ENCODE measurements at regions not wholly inside any gene's neighbourhood (a gene's known extent, or its start where the extent isn't known, plus 50 kb on each side); places are given as distances from the start of the nearest gene placed in this dataset.
A peak's percentile ranks its signal among the peaks of the same experiment; 100 is the strongest.

DNA sequence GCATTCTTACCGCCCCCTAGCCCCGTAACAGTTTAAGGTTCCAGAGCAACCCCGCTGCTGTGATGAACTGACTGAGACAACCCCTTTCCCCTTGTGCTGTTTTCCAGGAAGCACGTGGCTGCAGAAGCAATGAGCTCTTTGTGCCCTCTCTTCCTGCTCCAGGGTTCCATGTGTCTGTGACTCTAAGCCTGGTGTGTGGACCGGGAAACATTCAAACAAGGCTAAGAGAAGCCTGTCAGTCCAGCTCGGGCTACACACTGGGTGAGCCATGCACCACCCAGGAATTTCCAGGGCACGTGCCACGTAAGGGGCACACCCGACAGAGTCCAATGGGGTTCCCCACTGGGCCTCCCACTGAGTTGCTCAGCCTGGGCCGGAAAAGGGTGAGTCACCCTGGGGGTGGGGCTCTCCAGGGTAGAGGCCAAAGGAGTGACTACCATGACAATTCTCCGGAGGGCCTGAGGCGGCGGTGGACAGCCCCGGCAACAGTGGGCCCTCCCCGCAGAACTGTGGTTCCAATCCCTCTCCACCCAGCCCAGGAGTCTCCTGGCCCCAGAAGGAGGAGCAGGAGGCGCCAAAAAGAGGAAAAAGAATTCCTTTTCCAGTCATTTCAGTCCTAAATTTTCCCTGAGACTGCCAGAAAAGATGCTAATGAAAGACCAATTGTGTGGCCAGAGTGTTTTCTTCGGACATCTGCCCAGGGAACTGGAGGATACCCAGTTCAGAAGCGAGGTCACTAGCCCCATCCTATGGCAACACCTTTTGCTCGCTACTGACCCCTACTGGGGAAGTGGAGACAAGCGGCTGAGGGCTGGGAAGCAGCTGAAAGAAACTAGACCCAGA lies 157.8 kb upstream of the SLC1A4 start:
- peak; percentile 27 for DNase-seq

DNA sequence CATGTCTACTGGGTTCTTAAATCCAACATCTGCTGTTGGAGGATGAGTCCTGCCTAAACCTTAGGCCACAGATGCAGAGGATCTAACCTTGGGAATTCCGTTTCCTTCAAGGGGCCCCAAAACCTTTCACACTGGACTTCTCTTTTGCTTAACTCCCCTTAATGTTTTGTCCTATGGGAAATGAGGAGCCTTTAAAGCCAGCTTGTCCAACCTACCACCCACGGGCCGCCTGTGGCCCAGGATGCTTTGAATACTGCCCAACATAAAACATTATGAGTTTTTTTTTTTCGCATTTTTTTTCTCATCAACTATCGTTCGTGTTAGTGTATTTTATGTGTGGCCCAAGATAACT lies 157.2 kb upstream of the SLC1A4 start:
- DNase-seq: no peak

DNA sequence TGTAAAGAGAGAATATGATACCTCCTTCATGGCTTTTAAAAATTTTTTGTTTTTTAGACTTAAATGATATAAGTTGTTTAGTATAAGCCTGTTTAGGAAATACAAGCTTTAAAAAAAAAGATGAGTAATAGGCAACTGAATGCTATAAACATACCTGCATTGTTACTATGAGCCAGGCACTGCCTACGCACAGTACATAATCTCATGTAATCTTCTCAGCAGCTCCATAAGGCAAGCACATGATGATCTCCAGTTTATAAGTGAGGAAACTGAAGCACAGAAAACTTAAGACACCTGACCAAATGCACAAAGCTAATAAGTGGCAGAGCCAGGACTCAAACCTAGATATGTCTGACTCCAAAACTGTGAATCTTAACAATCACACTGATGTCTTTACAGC lies 156.3 kb upstream of the SLC1A4 start:
- no peak for DNase-seq

DNA sequence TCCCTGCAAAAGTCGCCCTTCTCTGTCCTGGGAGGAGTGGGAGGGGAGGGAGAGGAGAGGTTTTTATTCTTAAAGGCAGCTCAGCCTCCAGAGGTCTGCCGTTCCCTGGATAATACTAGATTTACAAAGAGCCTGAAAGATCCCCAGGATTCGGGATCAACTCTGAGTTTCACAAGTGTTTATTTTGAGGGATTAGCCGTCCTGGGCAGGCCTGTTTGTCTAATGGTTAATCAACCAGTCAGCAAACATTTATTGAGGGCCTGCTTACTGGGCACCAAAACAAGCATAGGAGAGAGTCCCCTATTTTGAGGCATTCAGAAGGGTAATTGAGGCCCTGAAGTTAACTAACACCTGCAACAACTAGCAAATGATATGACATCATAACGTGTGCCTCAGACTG lies 152.6 kb upstream of the SLC1A4 start:
- no peak for DNase-seq

DNA sequence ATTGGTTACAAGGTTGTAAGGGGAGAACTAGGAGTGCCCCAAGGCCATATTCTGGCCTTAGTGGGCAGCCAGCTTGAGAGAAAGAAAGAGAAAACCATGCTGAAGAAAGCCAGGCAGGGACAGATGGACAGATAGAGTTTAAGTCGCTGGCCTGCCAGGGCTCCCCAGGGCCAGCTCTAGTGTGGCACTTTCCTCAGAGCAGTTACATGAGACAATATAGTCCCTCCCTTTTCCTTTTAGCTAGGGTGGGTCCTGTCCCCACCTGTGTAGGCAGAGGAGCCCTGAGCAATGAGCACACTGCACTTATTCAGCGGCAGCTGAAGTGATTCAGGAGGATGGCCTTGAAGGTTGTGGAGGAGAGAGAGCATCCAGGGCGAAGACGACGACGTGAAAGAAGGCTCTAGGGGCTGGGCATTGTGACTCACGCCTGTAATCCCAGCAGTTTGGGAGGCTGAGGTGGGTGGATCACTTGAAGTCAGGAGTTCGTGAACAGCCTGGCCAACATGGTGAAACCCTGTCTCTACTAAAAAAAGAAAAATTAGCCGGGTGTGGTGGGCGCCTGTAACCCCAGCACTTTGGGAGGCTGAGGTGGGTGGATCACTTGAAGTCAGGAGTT lies 152.0 kb upstream of the SLC1A4 start:
- no peak for DNase-seq

DNA sequence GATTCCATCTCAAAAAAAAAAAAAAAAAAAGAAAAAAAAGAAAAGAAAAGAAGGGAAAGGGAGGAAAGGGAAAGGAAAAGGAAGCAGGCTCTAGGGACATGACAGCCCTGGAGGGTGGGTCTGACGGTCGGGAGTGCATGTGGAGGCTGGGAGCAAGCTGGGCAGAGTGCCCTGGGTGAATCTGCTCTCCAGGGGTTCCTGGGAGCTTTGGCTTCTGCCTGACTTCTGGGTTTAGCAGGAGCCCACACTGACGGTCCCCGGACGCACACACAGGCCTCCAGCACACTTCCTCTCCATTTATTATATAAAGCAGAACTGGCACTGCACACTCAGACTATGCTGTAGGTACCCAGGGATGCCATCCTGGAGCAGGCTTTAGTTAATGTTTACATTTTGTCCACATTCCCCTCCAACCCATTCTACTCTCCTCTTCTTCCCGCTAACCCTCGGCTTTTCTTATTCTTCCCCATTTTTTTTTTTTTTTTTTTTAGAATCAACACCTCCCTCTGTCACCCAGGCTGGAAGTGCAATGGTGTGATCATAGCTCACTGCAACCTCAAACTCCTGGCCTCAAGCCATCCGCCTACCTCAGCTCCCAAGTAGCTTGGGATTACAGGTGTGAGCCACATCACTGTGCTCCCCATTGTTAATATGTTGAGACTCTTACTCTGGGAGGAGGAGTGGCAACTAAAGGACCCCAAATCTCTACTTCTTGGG lies 151.1 kb upstream of the SLC1A4 start:
- DNase-seq: no peak

DNA sequence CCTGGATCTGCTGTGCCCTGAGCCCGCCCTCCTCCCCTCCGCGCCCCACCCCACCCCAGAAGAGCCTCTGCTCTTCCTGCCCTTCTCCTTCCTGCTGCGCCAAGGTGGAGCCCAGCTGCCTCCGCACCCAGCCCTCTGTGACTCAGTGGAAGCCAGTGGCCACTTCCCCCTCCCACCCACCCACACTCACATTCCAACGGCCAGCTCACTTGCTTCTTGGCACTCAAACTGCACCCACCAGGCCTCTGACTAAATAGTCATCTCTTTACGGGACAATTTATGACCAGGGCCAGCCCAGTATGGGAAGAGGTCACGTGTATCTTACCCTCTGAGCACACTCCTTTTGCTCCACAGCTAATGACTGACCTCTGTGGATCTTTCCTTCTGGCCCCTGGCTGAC lies 150.4 kb upstream of the SLC1A4 start:
- no peak for DNase-seq

DNA sequence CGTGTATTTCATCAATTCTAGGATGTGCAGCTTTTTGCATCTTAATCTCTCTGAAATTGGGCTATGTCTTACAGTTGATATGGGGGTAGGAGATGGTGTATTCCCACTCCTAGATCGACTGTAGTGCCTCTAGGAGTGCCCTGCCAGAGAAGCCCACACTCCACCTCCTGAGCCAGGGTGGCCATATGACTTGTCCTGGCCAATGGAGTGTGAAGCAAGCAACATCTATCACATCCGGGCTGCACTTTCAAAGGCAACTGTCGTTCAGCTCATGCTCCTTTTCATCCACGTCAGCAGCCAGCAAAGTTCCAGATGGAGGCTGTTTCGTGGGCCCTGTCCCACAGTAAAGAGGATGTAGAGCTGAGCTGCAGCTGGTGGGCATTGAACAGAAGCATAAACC lies 149.4 kb upstream of the SLC1A4 start:
- DNase-seq: no peak

DNA sequence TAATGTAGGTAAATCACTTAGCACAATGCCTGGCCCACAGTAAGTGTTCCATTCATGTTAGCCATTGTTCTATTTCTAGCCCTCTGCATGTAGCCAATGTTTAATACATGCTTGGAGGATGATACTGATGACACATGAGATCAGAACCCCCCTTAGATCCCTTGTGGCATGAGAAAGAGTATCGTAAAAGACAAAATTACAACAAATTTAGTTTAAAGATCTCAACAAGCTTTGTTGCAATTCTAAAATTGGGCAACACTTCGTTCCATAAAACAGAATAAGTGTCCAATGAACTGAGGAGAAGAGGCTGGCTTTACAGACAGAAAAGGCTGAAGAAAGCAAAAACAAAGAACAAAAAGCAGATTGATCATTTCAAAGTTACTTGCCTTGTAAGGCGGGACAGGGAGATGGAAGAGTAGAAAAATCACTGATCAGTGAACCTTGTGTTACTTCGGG lies 148.7 kb upstream of the SLC1A4 start:
- DNase-seq: no peak

DNA sequence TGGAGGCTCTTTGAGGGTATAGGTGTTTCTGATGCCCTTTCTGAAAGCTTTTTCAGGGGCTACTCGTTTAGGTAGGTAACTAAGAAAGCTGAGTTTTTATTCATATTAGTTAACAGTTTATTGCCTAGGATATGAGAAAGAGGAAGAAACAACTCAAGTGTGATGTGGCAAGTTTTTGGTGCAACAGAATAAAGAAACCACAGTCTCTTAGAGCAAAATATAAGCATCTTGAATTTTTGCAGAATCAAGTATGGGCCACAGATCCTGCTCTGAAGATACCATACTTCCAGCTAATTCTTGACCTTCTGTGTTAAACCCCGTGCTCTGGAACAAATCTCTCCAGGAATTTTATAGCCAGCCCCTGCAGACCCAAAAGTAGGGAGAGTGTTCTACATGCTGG lies 147.7 kb upstream of the SLC1A4 start:
- DNase-seq: no peak

DNA sequence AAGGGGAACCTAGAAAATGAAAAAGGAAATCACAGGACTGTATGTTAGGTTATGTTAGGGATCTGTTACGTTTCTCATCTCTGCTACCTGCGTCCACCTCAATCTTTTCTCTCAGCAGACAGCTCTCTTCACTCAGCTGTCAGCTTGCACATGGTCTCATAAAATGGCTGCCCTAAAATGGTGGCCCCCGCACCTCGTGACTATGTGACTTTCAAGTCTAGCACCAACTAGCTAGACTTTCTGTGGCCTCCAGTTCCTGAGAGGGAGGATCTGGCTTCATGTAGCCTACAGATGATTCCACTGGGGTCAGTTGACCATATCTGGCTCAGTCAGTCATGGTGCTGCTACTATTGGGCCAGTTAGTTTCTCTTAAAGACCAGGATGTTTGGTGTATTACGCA lies 147.2 kb upstream of the SLC1A4 start:
- no peak for DNase-seq

DNA sequence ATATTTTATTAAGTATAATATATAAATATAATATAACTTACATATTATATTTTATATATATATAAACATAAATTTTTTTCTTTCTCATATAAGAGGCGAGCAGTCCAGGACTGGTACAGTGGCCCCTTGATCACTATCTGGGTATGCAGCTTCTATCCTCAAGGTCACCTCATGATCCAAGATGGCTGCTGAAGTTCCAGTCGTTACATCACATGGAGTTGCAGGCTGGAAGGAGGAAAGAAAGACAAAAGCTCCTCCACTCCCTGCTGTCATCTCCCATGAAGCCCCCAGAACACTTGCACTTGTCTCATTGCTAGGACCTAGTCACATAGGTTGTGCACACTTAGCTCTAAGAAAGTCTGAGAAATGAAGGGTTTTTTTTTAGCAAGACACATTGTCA lies 145.1 kb upstream of the SLC1A4 start:
- DNase-seq: no peak

DNA sequence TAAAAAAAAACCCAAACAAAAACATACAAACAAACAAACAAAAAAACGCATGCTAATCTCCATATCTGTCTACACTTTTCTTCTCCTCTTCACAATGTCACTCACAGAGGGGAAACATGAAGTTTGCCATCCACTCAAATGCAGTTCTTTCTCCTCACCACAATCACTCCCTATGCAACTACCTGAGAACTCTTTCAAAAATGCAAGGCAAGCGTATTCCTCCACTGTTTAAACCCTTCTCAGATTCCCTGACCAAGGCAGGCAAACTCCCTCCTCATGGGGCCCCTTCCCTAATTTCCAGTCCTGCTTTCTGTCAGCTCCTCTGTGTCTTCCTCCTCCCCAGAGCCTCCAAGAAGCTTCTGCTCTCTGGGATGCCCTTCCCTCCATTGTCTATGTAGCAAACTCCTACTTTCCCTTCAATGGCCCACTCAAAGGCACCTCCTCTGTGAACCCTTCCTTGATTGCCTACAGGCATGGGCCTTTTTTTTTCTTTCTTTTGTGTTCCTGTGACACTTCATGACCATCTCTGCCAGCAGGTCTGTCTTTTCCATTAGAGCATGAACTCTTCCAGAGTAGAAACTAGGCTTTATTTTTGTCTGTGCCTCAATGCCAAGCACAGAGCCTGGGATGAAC lies 143.8 kb upstream of the SLC1A4 start:
- DNase-seq: no peak

DNA sequence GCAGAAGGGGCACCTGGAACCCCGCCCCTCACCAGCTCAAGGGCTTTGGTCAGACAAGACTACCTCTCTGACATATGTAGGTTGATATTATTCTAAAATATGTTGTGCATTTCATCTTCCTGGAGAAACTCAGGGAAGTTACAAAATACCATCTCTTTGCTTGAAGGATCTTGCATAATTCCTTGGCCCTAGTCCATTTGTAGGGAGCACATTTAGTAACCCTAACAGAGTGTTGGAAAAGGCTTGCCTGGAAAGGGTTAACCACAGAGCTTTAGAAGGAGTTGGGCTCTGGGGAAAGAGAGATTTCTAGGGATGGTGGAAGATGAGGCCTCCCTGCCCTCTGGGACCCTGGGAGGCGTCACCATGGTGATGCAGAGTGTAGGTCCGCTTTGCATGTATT lies 143.0 kb upstream of the SLC1A4 start:
- no peak for DNase-seq

DNA sequence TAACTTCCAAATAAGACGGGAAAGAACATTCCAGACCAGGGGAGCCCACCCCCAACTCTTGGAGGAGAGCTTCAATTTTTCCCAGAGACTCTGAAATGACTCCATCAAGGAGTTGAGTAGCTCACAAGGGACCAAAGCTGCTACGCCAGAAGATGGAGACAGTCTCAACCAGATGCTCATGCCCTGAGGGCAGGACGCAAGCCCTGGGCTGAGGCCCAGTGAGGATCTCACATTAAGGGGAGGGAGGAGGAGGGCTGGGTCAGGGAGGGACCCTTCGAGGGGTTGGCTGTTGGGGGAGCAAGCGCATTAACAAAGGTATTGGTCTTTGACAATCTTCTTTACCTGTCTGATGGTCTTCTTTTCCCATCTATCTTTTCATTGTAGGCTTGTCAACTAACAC lies 141.3 kb upstream of the SLC1A4 start:
- no peak for DNase-seq

DNA sequence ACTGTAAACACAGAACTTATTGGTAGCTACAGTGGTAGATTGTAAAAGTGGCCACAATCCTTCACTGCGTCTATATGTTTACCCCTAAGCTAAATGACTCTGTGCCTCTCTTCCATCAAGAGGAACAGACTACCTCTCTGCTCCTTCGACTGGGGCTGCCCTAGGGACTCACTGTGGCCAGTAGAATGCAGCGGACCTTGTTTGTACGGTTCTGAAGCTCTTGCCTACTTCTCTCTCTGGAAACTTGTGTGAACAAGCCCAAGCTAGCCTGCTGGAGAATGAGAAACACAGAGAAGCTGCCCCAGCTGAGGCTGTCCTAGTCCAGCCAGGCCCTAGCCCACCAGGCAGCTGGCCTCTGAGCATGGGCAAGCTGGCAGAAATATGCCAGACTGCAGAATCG lies 140.8 kb upstream of the SLC1A4 start:
- no peak for DNase-seq

DNA sequence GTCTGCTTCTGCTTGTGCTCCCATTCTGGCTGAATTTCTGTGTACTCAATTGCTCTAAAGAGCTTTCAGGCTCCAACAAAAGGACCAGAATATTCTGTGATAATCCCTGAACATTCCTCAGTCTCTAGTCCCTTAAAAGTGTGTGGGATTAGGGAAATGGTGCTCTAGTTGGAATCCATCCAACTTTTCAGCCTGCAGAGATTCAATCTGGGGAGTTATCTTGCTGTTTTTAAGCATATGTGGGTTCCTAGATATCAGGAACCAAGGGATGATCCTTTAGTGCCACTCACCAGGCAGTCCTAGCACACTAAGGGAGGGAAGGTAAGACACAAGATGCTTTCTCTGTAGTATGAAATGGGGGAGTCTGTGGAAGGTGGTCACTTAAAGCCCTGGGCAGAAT lies 140.3 kb upstream of the SLC1A4 start:
- DNase-seq: no peak

DNA sequence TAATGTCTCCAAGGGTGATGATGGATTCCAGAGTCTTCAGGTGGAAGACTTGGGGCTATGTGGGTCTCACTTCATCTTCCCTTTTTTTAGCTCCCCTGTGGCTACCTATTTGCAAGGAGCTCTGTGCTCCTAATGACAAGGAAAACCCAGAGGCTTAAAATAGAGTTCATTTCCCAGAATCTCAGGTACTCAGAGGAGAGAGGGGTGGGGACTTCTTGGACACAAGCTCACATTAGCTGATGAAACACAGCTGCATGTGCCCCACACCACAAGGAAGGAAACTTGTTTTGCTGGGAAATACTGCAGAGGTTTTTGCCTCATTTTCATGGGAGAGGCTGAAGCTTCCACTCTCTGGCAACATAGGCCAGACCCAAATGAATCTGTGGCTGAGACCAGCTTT lies 138.6 kb upstream of the SLC1A4 start:
- no peak for DNase-seq

DNA sequence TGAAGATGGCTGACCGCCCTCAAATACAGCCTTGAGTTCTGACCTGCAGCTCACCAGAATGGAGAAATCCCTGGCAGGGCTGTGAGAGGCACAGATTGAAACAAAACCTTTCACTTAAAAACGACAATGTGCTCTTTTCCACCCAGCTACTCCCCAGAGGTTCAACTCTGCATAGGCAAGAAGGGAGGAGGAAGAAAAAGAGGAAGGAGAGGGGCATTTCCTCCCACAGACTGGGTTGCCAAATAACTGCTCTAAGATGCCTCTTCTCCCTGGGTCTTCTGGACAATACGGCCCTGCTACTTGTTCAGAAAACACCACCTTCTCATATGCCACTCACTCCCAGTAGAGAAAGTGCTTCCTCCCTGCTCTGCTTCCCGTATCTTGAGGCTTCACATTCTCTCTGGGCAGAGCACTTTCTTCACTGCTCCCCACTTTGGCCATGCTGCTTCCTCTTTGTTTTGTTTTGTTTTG lies 136.4 kb upstream of the SLC1A4 start:
- DNase-seq: no peak

DNA sequence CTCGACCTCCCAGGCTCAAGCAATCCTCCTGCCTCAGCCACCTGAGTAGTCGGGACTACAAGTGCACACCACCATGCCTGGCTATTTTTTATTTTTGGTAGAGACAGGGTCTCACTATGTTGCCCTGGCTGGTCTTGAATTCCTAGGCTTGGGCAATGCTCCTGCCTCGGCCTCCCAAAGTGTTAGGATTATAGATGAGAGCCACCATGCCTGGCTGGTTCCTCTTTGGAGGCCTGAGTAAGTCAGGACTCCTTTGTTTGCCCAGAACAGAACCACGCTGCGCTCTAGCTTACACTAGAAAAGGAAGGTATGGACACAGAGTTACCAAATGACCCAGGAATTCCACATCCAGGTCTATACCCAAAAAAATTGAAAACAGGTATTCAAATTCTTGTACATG lies 135.9 kb upstream of the SLC1A4 start:
- DNase-seq: no peak

DNA sequence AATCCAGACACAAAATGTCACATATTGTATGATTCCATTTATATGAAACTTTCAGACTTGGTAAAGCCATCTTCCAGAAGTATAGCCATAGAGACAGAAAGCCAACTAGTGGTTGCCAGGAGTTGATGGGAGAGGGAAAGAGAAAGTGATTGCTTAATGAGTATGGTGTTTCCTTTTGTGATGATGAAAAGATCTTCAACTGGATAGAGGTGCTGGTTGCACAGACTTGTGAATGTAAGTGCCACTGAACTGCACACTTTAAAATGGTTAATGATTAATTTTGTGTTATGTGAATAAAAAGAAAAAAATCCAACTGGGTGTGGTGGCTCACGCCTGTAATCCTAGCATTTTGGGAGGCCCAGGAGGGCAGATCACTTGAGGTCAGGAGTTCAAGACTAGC lies 135.3 kb upstream of the SLC1A4 start:
- no peak for DNase-seq

DNA sequence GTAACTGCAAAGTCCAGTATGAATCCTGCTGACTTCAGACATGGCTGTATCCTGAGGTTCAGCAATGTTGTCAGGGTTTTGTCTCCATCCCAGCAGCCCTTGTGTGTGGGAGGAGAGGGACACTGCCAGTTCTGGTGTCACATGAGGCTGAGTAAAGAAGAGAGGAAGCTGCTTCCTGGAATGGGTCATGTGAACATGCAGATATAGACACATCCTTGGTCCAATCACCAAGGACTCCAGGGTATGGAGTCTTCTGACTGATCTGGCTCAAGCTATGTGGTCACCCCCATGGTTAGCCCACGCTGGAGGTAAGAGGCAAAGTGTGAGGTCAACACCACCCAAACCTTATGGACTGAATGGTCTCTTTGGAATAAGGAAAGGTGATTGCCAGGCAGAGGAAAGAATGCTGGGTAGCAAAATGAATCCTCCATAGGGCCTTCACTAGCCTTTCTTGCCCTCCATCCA lies 134.4 kb upstream of the SLC1A4 start:
- no peak for DNase-seq
